ENCODE measurements at regions not wholly inside any gene's neighbourhood (a gene's known extent, or its start where the extent isn't known, plus 50 kb on each side); places are given as distances from the start of the nearest gene placed in this dataset.

GRCh38 chr4:107402291-107402690, 317.7 kb downstream of the PAPSS1 start:
- TF ChIP-seq CTCF (IDR thresholded peaks at IDR 0.05; ENCODE audit: insufficient read depth, low read length, poor library complexity, severe bottlenecking), result no peak
- no peak for TF ChIP-seq EZH2phosphoT487 (conservative IDR thresholded peaks at IDR 0.05; ENCODE audit: low read length)

Data from SU-DHL-6 (cell line).